Tibial nerve (tissue), 4 donors: ENCODE measurements at regions not wholly inside any gene's neighbourhood (a gene's known extent, or its start where the extent isn't known, plus 50 kb on each side); places are given as distances from the start of the nearest gene placed in this dataset.

Source experiments
- CTCF ChIP-seq, 5 experiments: fragments of 200-600 bp in 3 of 5; fragments of 450-650 bp in 2 of 5; sonication (generic) in 3 of 5; IDR thresholded peaks; one replicate each; pipeline ENCODE4 v1.5.1; 2016 to 2019; ENCODE audit warnings: antibody characterized with exemption in 5 of 5, mild to moderate bottlenecking in 3 of 5, moderate library complexity in 2 of 5
- EP300 ChIP-seq, 2 donors: sonication (generic); formaldehyde crosslinking; IDR thresholded peaks; one replicate each; pipeline ENCODE4 v1.6.1; 2017; ENCODE audit warnings: antibody characterized with exemption in 2 of 2, mild to moderate bottlenecking in 1 of 2
- POLR2A ChIP-seq, 2 donors: fragments of 450-650 bp; IDR thresholded peaks; one replicate each; pipeline ENCODE4 v1.6.1; 2017; ENCODE audit warnings: antibody characterized with exemption in 2 of 2, mild to moderate bottlenecking in 2 of 2, moderate library complexity in 2 of 2

- TF ChIP-seq CTCF (IDR thresholded peaks at IDR 0.05) (no peak), POLR2A (IDR thresholded peaks at IDR 0.05) (no peak), EP300 (IDR thresholded peaks at IDR 0.05) (no peak)
Measured at GRCh38 chr11:106311531-106312230, 234.2 kb downstream of the AASDHPPT start.
